ENCODE measurements at regions not wholly inside any gene's neighbourhood (a gene's known extent, or its start where the extent isn't known, plus 50 kb on each side); places are given as distances from the start of the nearest gene placed in this dataset.

- no peak for TF ChIP-seq CTCF (optimal IDR thresholded peaks at IDR 0.05 in 1 of 3, IDR thresholded peaks at IDR 0.05 in 1 of 3, conservative IDR thresholded peaks at IDR 0.05 in 1 of 3; ENCODE audit: extremely low read depth in 1 of 3, insufficient read depth in 2 of 3, low read length in 3 of 3)
- no peak for TF ChIP-seq EZH2 (IDR thresholded peaks at IDR 0.05; ENCODE audit: low read length)
Measured at GRCh38 chr14:48973151-48973550, 613.0 kb downstream of the RPS29 start.
